Activated CD8-positive, alpha-beta memory T cell treated with anti-CD3 and anti-CD28 coated beads for 24 hours (primary cell): ENCODE measurements at regions not wholly inside any gene's neighbourhood (a gene's known extent, or its start where the extent isn't known, plus 50 kb on each side); places are given as distances from the start of the nearest gene placed in this dataset.
"Not testable (repeated sequence)": the region's sequence is repeated elsewhere in the genome, so short reads cannot be mapped to it uniquely, and the experiment has no call there.

Experiments used
- DNase-seq: peaks from one replicate; pipeline ENCODE4 v3.0.0-alpha.2; 2020

DNA sequence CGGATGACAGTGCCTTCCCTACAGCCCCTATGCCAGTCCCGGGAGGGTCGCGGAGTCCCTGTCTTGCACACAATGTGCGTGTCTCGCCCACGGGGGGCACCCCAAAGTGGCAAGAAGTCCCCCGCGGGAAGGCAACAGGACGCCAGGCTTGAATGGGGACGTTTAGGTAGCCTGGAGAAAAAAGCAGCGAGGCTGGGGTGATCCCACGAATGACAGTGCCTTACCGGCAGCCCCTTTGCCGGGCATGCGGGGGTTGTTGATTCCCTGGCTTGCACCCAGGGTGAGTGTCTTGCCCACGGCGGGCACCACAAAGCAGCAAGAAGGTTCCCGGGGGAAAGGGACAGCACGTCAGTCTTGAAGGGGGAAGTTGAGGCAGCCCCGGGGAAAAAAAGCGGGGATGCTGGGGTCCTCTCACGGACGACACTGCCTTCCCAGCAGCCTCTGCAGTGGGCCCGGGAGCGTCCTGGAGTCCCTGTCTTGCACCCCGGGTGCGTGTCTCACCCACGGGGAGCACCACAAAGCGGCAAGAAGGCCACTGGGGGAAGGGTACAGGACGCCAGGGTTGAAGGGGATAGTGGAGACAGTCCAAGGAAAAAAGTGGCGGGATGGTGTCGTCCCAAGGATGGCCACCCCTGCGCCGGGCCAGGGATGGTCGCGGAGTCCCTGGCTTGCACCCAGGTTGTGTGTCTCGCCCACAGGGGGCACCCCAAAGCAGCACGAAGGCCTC is 156.8 kb upstream of the ALG10B start:
- DNase-seq: no peak

DNA sequence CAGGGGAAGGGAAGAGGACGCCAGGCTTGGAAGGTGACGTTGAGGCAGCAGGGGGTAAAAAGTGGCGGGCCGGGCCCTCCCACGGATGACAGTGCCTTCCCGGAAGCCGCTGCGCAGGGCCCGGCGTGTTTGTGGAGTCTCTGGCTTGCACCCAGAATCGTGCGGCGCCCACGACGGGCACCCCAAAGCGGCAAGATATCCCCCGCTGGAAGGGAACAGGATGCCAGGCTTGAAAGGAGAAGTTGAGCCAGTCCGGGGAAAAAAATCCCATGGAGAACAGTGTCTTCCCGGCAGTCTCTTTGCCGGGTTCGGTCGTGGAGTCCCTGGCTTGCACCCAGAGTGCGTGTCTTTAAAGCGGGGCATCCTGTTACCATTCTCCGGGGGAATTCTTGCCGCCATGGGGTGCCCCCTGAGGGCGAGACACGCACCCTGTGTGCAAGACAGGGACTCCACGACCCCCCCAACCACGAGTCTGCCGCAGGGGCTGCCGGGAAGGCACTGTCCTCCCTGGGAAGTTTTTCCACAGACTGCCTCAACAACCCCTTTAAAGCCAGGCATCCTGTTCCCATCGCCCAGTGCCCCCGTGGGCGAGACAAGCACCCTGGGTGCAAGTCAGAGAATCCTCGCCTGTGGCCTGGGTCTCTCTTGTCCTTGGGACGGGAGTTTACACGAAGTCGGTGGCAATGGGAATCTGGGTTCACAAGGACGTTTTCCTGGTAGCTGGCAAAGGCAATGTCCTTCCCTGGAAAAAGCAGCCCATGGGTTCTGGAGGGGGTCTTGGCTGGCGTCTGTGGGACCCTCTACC is 156.1 kb upstream of the ALG10B start:
- no peak for DNase-seq

DNA sequence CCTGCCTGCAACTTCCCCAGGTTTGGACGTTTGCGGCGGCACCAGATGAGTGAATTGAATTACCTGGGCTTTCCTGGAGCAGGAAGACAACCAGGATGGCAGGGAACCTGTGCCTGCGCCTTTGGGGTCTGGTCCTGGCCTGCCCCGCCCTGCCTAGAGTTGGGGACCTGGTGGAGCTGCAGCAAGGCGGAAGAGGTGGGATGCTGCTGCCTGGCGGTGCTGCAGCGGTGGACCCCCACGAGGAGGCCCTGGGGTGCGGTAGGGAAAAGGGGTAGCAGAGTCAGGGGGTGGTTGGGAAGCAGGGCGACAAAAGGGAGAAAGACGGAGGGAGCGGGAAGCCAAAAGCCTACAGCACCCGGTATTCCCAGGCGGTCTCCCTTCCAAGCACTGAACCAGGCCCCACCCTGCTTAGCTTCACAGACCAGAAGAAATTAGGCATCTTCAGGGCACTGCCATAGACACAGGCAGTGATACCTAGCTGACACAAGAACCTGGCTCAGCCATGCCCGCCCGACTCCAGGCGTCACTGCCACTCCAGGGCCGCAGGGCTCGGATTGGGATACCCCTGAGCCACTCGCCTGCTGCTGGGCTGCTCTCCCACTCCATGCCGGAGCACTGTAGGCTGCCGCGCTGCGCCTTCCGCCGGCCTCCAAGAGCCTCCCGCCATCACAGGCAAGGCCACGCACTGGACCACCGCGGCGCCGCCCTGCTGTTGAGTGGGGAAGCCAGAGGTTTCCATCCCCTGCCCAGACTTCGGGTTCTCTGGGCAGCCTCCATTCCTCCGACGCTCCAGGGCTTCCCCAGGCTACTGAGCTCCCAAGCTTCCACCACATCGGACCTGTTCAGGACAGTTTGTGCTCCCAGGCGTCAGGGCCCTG is 155.2 kb upstream of the ALG10B start:
- DNase-seq: no peak

DNA sequence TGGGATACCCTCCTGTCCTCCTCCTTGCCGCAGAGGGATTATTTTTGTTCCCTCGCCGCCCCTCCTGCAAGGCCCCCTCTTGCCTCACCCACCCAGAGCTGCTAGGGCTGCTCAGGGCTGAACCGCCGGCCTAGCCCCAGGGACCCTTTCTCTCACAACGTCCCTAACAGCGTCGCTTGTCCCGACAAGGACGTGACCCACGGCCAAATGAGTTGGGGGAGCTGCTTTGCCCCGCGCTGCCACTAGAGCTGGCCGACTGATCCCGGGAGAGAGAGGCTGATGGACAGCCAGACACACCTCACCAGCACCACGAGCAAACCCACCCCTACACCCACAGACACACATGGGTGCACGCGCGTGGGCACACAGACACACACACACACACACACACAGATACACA is 154.6 kb upstream of the ALG10B start:
- no peak for DNase-seq

DNA sequence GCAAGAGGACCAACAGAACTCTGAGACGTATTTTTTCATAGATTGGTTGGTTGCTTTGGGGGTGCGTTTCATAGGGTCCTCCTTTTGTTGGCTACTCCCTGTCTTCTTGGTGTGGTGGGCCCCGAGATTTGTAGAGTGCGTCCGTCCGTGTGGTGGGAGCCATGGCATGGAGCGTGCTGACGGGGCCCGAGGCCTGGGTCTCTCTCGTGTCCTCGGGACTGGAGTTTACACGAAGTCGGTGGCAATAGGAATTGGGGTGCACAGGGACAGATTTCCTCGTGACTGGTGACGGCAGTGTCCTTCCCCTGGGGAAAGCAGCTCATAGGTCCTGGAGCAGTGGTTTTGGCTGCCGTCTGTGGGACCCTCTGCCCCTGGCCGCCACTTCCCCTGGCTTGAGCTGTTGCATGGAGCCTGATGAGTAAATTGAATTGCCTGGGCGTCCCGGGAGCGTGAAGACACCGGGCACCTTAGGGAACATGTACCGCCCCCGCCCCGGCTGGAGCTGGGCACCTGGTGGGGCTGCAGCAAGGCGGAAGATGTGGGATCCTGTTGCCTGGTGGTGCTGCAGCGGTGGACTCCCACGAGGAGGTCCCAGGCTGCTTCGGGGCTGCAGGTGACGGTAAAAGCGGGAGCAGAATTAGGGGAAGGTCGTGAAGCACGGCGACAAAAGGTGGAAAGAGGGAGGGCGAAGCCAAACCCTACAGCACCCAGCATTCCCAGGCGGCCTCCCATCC is 153.7 kb upstream of the ALG10B start:
- DNase-seq: no peak

DNA sequence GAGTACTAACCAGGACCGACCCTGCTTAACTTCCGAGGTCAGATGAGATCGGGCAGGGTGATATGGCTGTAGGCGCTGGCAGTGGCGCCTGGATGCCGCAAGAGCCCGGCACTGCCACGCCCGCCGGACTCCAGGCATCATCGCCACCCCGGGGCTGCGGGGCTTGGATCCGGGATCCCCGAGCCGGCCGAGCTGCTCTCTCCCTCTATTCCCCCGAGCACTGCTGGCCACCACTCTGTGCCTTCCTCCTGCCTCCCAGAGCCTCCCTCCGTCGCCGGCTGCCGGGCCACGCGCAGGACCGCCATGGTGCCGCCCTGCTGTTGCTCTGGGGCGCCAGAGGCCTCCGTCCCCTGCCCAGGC is 153.2 kb upstream of the ALG10B start:
- no peak for DNase-seq

DNA sequence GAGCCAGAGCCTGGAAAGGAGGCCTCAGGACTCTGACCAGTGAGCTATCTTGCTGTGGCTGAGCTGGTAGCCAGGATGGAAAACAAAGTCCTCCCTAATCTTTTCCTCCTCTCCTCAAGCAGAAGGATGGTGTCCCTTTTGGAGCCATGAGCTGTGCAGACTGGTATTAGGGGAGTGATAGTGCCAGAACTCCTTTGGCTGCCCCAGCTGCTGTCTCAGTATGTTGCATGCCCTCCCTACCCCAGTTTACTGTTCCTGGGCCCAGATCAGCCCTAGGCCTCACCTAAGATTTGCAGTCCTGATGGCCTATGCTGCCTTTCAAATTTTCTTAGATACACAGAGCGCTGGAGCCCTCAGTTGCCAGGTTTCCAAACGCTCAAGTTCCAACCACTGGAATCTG is 150.3 kb upstream of the ALG10B start:
- DNase-seq: no peak

DNA sequence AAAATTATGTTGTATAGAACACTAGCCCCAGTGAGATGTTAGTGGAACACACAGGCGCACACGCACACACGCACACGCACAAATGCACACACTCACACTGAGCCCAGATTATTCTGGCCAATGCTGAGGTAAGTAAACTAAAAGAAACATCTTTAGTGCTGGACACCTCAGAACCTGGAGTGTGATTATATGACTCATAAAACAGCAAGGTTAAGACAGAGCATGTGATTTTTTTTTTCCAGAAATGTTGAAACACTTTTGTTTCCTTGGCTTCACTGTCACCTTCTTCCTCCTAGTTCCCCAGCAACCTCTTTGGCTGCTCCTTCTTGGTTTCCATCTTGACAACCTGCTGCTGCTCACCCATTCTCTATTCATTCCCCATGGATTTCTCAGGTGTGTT is 141.0 kb upstream of the ALG10B start:
- no peak for DNase-seq

DNA sequence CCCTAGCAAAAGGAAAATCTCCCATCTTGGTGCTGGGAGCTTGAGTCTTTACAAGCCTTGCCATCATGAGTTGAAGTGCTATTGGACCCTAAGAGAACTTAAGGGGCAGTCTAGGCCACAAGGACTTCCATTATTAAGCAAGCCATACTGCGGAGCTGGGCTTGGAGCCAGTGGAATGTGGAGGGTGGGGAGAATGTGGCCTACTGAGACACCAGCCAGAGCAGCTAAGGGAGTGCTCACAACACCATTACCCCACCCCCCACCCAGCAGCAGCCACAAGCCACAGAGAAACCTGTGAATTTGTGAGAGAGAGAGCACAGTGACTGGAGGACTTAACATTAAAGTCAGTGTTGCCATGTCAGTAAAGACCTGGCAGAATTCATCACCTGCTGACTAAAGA is 133.0 kb upstream of the ALG10B start:
- not testable (repeated sequence) for DNase-seq

DNA sequence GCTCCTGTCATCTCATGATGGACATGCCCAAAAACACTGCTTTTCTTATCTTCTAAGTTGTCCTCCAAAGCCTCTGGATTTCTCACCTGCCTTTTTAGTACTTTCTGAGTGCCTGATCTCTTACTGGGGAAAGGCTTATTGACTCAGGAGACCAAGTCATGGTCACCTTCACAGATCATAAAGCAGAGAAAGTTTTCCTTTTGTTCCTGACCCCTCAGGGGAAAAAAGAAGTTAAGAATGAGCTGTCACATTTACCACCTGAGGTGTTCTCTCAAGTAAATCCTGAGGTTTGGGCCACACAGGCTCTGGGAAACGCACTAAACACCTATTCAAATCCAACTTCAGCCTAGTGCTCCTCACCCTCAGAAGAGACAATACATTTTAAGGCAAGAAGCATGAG is 119.3 kb upstream of the ALG10B start:
- DNase-seq: not testable (repeated sequence)

DNA sequence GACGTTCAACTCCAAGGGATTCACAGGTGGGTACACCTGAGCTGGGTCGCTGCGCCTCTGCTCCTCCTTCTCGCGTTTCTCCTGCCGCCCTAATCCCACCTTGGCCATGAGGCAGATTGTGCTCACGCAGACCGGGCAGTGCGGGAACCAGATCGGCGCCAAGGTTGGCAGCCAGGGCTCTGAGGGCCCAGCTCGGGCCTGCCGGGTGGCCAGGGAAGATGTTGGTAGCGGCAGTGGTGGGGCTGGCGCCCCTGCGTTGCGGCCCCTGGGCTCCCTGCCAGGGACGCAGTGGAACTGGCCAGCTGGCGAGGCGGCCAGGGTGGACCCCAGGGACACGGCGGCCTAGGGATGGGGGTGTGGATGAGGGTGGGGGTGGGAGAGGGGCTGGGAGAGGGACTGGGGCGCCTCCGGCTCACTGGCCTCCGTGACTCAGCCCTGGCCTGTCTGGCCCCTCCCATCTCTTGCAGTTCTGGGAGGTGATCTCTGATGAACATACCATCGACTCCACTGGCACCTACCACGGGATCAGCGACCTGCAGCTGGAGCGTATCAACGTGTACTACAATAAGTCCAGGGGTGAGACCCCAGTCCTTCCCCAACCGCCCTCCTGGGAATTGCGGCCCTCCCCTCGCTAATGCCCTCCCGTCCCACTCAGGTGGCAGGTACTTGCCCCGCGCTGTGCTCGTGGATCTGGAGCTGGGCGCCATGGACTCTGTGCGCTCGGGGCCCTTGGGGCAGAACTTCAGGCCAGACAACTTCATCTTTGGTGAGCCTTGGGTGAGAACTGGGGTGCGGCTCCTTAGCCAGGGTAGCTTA is 114.9 kb upstream of the ALG10B start:
- no peak for DNase-seq

DNA sequence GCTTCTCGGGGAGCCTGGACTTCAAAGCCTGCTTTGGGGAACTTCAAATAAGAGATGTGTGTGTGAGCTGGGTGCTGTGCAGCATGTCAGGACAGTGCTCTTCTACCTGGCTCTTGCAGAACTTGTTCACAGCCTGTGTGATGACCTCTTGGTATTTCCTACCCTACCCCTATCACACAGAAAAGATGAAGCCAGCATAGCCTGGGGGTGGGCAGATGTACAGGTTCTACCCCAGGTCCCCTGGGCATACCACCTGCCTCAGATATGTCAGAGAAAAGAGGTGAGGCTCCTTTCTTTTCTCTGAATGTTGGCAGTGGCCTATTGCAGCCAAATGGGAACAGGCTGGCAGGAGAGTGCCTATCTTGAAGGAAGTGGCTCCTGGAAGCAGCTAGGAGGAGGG is 111.7 kb upstream of the ALG10B start:
- no peak for DNase-seq

DNA sequence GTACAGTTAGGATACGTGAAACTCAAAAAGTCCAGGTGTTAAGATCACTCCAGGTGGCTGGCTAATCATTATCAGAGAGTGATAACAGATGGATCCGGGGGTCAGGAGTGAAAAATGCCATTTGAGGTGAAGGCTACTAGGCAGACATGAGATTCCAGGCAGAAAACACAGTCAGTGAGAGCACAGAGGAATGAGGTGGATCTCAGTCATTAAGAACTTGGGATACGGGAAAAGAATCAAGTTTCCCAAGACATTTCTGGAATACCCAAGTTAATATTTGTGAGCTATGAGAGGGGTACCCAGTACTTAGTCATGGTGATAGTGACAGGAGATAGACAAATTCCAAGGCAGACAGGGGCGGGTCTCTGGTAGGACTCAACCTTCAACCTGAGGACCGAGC is 94.6 kb upstream of the ALG10B start:
- DNase-seq: no peak

DNA sequence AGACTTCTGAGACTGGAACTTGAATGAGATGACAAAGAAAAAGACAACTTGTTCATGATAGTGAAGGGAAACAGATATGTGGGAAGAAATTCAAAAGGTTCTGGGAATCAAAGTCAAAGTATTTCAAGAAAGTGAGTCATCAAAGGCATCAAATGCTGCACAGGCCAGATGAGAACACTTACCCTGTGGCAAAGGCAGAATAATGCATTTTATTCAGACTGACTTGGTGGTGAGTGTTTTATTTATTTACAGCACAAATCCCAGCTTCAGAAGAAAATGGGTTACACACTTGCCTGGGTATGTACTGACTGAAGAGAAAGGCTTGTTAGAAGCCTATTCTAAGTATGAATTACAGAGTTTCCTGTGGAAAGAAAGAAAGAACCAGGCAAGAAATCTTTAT is 78.2 kb upstream of the ALG10B start:
- not testable (repeated sequence) for DNase-seq

DNA sequence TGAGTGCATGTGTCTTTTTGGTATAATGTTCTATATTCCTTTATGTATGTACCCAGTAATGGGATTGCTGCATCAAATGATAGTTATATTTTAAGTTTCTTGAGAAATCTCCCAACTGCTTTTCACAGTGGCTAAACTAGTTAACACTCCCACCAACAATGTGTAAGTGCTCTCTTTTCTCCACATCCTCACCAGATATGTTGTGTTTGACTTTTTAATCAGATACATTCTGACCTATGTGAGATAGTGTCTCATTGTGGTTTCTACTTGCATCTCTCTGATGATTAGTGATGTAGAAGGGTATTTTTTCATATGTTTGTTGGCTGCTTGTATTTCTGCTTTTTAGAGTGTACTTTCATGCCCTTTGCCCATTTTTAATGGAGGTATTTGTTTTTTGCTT is 62.8 kb upstream of the ALG10B start:
- no peak for DNase-seq

DNA sequence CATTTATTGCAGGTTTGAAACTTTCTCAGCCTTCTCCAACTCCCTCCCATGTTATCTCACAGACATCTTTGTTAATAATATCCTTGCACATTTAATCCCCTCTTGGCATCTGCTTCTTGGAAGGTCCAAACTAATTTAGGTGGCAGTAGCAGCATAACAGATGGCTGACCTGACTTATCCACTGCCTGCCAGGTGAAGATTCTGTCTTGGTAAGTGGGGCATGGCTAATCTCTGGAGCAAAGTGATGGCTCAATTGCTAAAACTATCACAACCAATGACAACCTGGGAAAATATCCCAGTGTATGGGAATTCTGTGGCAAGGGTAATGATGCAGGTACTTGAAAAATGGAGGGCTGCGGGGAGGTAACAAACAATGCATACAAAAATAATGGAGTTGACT is 58.2 kb upstream of the ALG10B start:
- no peak for DNase-seq
